ENCODE measurements at regions not wholly inside any gene's neighbourhood (a gene's known extent, or its start where the extent isn't known, plus 50 kb on each side); places are given as distances from the start of the nearest gene placed in this dataset.
"Not testable (repeated sequence)": the region's sequence is repeated elsewhere in the genome, so short reads cannot be mapped to it uniquely, and the experiment has no call there.

- DNase-seq (ENCODE audit: low spot score): not testable (repeated sequence)
Observed at GRCh38 chr6:57860481-57861315, 543.3 kb downstream of the PRIM2 start.

GRCh38 chr6:57870083-57870482 lies 552.7 kb downstream of the PRIM2 start:
- not testable (repeated sequence) for DNase-seq (ENCODE audit: low spot score)

GRCh38 chr6:57873424-57873823 lies 556.0 kb downstream of the PRIM2 start:
- not testable (repeated sequence) for DNase-seq (ENCODE audit: low spot score)

GRCh38 chr6:57876659-57877058 lies 559.2 kb downstream of the PRIM2 start:
- not testable (repeated sequence) for DNase-seq (ENCODE audit: low spot score)

- not testable (repeated sequence) for DNase-seq (ENCODE audit: low spot score)
Observed at GRCh38 chr6:57877729-57878128, 560.3 kb downstream of the PRIM2 start.

DNA sequence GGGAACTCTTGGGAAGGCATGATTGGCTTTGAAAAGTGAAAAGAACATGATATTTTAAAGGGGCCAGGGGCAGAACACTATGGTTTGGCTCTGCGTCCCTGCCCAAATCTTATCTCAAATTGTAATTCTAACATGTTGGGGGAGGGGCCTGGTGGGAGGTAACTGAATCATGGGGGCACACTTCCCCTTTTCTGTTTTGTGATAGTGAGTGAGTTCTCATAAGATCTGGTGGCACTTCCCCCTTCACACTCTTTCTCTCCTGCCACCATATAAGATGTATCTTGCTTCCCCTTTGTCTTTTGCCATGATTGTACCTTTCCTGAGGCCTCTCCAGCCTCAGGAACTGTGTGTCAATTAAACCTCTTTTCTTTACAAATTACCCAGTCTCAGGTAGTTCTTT lies 561.4 kb downstream of the PRIM2 start:
- DNase-seq (ENCODE audit: low spot score): not testable (repeated sequence)

DNA sequence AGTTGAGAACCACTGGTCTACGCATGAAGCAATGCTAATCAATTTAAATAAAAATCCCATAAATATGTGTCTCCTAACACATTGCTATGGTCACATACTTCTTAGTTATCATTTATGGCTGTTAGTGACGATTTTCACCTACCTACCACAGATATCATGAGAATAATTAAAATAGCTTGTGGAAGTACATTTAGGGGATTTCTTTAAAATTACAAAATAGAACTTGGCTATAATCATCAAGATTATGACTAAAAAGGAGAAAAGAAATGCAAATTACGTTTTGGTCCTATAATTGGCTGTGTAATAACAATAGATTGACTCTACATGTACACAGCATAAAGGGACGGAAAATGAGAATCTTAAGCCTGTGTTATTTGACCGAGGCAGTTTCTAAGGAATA lies 581.4 kb downstream of the PRIM2 start:
- not testable (repeated sequence) for DNase-seq (ENCODE audit: low spot score)

GRCh38 chr6:57900687-57901399 lies 583.4 kb downstream of the PRIM2 start:
- DNase-seq (ENCODE audit: low spot score): not testable (repeated sequence)

DNA sequence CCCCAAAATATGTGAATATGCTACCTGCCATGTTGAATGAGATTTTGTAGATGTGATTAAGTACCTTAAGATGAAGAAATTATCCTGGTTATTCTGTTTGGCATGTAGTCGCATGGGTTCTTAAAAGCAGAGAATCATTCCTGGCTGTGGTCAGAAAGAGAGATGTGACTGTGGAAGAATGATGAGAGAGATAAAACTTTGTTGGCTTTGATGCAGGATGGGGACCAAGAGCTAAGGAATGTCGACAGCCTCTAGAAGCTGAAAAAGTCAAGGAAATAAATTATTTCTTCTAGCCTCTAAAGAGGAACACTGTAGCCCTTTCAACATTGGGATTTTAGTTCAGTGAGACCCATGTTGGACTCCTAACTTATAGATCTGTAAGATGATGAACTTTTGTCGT lies 584.0 kb downstream of the PRIM2 start:
- not testable (repeated sequence) for DNase-seq (ENCODE audit: low spot score)

DNA sequence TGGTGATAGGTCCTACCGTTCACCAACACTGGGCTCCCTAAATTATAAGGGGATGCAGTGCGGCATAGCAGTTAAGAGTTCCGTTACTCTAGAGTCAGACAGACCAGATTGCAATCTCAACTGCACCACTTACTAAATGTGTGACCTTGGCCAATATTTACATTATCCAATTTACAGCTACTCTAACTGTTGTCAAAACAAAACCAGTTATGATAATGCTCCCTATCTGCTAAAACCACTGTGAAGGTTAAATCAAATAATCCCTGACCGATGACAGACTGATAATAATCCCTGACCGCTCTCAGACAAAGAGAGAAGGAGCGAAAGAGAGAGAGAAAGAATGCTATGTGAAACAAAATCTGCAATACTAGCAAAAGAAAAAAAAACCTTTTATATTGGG lies 586.9 kb downstream of the PRIM2 start:
- not testable (repeated sequence) for DNase-seq (ENCODE audit: low spot score)

GRCh38 chr6:57915300-57915699 lies 597.9 kb downstream of the PRIM2 start:
- DNase-seq (ENCODE audit: low spot score): not testable (repeated sequence)

GRCh38 chr6:57942966-57943365 lies 625.5 kb downstream of the PRIM2 start:
- not testable (repeated sequence) for DNase-seq (ENCODE audit: low spot score)

DNA sequence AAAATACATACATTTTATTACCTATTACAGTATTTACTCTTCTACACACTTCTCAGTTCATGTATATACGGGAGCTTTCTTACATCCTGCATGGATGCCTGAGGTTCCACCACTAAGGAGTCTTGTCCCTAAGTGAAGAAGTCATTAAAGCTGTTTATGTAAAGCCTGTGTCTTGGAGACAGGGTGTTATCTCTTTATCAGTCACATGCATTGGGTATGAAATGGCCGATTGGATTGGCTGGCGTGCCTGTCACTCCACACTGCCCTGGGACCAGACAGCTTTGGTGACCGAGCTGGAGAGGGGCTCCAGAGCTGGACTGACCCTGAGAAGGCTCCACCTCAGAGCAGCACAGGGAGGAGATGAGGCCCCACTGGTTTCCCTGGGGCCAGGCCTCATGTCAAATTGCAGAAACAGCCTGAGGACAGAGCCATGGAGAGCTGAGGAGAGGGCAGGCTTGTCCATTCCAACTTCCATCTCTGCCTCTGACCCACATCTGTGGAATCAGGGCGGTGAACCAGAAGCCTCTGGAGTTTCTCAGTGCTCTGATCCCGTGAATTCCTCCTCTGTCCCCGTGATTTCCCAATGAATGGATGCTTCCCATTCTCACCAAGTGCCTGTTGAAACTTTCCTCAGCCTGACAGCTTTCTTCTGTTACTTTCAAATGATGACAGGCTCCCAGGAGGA lies 628.8 kb downstream of the PRIM2 start:
- DNase-seq (ENCODE audit: low spot score): not testable (repeated sequence)

GRCh38 chr6:57946769-57947091 lies 629.3 kb downstream of the PRIM2 start:
- not testable (repeated sequence) for DNase-seq (ENCODE audit: low spot score)

DNA sequence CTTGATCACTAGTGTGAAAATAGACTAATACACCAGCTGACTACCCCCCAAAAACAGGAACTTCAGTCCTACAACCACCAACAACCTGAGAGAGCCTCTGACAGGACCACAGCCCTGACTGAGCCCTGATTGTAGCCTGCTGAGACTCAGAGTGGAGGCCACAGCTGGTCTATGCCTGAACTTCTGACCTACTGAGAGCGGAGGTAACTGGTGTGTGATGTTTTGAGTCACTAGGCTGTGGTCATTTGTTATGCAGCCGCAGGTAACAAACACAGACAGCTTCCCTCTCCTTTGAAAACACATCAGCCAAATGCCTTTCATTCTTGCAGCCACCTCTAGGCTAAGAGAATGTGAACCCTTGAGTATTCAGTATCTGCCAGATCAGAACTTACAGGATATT lies 631.1 kb downstream of the PRIM2 start:
- DNase-seq (ENCODE audit: low spot score): not testable (repeated sequence)

DNA sequence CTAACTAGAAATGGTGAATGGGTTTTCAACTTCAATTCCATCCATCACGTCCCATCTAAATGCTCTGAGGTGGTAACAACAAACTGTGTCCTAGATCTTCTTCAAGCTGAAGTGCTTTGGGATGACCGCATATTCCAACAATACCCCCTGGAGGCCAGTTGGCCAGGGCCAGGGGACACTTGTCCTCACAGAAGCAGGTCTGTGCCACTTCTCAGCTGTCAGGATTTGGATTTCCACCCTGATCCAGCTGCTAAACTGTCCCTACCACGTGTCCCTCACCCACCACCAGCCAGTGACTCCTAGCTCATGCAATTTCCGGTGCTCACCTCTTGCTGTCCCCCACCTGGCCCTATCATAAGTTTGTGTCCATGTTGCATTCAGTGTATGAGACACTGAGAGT lies 633.0 kb downstream of the PRIM2 start:
- DNase-seq (ENCODE audit: low spot score): not testable (repeated sequence)

DNA sequence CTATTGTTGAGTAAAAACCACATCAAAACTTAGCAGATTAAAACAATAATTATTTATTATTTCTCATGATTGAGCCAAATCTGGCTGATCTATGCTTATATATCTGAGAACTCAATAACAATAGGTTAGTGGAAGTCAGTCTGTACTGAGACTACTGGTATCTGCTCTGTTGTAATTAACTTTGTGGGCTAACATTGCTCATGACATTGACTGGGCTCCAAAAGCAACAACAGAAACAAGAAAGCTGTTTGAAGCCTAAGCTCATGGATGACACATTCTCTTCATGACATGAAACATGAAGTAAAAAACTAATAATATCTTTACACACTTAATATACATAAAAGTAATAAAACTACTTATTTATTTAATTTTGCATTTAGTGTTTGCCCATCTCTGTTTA lies 649.3 kb downstream of the PRIM2 start:
- DNase-seq (ENCODE audit: low spot score): not testable (repeated sequence)

DNA sequence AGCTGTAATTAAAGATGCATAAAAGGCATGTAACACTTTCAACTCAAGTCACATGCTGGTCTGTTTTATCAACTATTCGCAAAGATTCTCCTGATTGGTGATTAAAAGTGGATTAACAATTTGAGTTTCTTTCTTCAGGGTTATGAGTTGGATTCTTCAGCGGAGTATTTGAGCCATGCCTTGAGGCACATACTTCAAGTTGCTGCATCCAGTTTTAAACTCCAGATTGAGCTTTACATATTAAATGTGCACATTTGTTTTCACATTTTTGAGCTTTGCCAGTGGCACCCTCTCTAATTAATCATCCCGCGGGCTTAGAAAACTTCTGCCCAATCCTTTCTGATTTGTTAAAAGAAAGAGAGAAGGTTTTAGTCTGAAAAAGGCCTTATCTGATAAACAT lies 654.5 kb downstream of the PRIM2 start:
- DNase-seq (ENCODE audit: low spot score): not testable (repeated sequence)

DNA sequence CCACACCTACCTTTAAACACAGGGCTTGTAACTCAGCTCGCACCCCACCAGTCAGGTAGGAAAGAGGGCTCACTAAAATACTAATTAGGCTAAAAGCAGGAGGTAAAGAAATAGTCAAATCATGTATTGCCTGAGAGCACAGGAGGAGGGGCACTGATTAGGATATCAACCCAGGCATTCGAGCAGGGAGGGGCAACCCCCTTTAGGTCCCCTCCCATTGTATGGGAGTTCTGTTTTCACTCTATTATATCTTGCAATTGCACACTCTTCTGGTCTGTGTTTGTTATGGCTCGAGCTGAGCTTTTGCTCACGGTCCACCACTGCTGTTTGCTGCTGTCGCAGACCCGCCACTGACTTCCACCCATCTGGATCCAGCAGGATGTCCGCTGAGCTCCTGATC lies 657.2 kb downstream of the PRIM2 start:
- no peak for DNase-seq (ENCODE audit: low spot score)

GRCh38 chr6:57975127-57975526 lies 657.7 kb downstream of the PRIM2 start:
- DNase-seq (ENCODE audit: low spot score): not testable (repeated sequence)

DNA sequence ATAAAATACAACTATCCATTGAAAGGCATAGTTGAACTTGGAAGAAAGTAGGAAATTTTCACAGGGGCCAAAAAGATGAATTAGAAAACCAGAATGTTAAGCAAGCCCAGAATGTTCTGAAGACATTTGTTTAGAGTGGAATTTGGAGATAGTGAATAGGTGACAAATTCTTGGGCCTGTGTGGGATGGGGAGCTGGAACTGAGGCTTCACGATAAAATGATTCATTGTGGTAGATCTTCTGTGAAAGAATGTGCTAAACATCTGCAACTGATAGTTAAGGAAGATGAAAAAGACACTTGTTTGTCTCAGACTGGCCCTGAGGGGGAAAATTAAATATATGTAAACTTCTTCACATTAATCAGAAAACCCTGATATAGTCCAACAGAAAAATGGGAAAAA lies 658.9 kb downstream of the PRIM2 start:
- not testable (repeated sequence) for DNase-seq (ENCODE audit: low spot score)

GRCh38 chr6:57983603-57984002 lies 666.2 kb downstream of the PRIM2 start:
- not testable (repeated sequence) for DNase-seq (ENCODE audit: low spot score)

GRCh38 chr6:57984575-57984974 lies 667.1 kb downstream of the PRIM2 start:
- not testable (repeated sequence) for DNase-seq (ENCODE audit: low spot score)

Data from Ammon's horn (tissue), 1 donor.